ENCODE measurements at regions not wholly inside any gene's neighbourhood (a gene's known extent, or its start where the extent isn't known, plus 50 kb on each side); places are given as distances from the start of the nearest gene placed in this dataset.

DNA sequence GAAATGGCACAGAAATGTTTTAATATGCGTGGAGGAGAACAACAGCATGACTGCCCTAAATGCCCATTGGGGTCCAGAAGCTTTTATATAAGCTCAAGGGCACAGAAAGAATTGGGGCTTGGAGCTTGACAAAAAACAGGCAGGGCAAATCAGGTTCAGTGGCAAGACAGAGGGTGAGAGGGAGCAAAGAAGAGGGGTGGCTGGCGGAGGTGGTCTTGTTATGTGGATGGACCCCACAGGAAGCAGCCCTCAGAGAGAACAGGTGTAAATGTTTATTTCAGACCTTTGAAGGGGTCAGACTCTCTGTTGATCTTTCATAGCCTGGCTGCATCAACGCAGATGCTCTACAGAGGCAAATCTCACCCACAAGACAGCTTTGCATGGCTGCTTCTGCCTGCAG lies 213.1 kb upstream of the B3GAT1 start:
- DNase-seq (ENCODE audit: low read depth in 2 of 2), result no peak

DNA sequence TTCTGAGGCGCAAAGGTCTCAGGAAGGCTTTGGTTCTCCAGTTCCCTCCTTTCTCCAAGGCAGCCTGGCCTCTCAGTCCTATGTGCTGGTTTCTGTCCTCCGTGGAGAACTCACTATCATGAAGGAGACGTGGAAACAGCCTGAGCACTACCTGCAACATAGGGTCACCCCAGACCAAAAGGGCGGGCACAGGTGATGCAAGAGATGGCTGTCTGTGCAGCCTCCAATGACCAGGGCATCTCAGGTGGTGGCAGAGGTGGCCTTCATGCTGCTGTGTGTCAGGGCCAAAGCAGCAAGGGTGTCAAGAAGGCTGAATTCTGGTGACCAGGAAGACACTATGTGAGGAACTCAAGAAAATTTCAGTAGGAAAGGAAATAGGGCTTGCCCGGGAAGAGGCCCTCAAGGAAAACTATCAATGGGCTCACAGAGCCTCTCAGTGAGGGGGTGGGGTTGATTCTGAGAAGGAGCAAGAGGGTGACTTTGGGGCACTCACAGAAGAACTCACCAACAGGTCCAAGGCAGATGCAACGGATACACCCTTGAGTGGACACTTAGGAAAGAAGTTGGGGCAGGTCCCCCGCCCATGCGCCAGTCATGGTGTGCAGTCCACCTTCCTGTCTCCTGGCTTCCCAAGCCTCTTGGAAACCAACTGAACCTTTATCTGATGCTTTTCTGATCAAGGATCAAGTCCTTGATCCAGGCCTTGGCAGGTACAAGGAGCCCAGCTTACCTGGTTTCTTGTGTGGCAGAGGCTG lies 212.3 kb upstream of the B3GAT1 start:
- DNase-seq (ENCODE audit: low read depth in 2 of 2), result no peak

DNA sequence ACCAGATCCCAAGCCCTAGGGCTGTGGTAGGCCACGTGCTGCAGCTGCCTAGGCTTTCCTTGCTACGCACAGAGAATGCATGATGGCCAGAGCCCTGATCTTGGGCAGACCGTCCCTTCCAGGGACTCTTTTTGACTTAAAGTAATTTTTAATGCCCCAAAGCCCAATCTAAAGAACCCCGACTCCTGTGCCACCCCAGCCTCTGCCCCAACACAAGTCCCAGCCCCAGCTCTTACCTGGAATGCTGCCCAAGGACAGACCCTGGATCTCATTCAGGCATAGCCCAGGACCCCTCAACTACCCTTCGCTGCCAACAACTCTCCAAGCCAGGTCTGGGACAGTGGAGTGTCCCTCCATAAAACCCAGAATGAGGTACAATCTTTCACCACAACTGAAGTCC lies 211.7 kb upstream of the B3GAT1 start:
- DNase-seq (ENCODE audit: low read depth in 2 of 2), result no peak

DNA sequence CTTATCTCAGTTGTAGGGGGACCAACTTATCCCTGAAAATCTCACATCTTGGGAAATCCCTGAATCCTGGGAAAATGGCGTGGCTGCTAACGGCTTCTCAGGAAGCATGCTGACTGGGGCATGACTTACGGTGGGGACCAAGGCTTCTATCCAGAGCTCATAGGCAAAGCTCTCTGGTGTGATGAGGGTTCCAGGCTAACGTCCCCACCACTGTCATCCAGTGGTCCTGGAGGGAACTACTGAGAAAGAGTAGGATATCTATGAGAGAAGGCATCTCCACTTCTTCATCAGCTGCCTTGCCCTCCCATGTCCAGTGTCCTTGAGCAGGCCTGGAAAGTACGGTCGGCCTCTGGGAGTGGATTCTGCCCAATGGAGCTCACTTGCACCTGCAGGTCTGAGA lies 210.4 kb upstream of the B3GAT1 start:
- no peak for DNase-seq (ENCODE audit: low read depth in 2 of 2)

DNA sequence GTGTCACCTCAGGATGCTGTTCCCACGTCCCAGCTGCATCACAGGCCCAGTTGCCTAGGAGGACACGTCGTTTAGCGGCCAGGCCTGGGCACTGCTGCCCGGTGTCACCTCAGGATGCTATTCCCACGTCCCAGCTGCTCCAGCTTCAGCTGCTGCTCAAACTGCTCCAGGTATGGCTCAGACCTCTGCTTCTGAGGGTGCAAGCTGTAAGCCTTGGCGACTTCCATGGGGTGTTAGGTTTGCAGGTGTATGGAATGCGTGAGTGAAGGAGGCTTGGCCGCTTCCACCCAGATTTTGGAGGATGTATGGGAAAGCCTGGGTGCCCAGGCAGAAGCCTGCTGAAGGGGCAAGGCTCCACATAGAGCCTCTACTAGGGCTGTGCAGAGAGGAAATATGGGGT lies 205.3 kb upstream of the B3GAT1 start:
- DNase-seq (ENCODE audit: low read depth in 2 of 2), result no peak

DNA sequence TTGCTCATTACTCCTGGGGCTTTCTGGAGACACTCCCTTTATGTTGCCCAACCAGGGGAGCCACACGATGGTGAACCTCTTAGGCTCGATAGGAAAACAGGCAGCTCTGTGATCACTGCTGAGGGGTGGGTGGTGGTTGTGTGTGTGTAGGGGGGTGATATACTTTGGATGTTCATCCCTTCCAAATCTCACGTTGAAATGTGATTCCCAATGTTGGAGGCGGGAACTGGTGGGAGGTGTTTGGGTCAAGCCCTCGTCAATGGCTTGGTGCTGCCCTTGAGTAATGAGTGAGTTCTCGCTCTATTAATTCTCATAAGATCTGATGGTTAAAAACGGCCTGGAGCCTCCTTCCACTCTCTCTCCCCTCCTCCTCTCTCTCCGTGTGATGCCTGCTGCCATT lies 204.0 kb upstream of the B3GAT1 start:
- no peak for DNase-seq (ENCODE audit: low read depth in 2 of 2)

DNA sequence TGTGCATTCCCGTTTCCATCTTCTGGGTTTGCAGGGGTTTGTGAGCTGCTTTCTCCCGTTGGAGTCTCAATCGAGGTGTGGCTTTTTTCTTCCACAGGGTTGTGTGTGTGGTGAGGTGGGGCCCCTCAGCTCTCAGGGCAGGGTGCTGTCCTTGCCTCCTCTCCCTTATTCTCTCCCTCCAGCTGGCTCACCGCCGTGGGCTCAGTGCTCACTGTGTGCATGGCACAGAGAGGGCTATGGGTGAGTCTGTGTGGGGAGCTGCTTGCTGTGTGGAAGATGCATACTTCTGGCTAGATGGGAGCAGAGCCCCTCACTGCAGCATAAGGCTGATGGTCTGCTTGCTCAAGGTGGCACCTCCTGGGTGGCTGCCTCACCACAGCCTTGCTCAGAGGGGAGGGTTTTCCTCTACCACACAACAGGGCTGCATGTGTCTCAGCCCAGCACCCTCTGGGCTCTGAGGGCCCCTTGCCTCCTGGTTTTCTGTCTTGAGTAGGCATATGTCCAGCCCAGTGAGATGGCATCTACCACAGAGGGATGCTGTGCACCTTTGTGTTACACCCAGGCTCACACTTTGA lies 203.1 kb upstream of the B3GAT1 start:
- no peak for DNase-seq (ENCODE audit: low read depth in 2 of 2)

DNA sequence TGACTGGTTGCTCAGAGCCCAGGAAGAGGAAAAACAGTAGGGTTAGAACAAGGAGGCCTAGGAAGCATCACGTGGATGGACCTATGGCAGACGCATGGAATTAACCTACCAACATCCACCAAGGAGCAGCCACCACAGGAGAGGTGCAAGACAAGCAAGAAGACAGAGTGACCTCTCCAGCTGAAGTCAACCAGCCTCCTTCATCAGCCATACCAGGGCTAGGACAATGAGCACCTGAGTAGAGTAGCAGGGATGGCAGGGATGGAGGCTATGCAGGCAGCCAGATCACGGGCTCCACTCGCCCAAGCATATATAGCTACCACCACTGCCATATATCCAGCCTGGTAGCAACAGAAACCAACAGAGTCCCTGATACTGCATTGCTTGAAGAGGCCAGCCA lies 202.1 kb upstream of the B3GAT1 start:
- DNase-seq (ENCODE audit: low read depth in 2 of 2), result no peak

DNA sequence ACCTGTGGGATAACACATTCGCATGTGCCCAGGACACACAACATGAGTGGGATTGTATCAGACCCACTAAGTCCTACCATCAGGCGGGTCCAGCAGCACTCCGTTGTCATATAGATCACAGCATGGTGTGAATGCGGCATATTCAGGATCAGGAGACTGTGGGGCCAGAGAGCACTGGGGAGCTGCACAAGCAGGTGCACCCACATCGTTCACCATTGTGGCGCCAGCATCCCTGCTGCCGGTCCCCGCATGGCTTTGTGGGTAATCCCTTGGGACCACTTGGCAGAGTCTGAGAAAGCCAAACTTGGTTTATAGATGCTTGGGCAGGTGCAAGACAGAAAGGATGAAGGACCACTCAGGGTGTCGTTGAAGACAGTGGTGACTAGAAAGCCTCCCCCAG lies 201.6 kb upstream of the B3GAT1 start:
- DNase-seq (ENCODE audit: low read depth in 2 of 2), result no peak

DNA sequence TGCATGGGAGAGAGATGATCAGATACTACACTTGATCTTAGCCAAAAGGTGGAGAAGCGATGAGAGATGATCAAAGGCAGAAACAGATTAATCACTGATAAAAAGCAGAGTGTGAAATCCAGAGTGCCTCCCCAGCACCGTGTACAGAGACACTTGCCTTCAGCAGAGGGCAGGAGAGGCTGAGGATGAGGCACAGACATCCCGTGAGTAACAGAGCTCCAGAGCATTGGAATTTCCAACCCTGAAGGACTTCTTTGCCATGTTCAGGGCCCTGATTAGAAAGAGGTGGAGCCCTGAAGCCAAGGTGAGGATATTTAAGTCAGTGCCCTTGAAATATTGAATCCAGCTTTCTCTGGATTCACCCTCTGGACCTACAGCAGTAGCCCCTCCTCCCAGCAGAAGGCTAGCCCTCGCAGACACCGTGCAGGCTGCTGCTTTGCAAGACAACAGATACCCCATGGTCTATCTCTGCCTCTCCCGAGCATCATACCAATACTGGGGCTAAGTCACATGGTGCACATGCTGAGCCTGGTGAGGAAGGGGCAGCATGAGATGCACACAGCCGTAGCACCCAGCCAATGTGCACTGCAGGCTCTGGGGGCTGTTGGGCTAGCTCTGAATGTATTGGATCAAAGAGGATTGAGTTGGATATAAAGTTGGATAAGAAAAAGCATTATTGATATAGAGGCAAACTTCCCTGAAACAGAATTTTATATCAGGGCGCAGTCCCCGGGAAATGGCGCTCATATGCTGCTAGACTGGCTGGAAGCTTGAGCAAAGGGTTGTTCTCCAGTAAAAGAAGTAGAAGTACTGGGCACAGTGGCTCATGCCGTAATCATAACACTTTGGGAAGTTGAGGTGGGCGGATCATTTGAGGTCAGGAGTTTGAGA lies 200.3 kb upstream of the B3GAT1 start:
- no peak for DNase-seq (ENCODE audit: low read depth in 2 of 2)

DNA sequence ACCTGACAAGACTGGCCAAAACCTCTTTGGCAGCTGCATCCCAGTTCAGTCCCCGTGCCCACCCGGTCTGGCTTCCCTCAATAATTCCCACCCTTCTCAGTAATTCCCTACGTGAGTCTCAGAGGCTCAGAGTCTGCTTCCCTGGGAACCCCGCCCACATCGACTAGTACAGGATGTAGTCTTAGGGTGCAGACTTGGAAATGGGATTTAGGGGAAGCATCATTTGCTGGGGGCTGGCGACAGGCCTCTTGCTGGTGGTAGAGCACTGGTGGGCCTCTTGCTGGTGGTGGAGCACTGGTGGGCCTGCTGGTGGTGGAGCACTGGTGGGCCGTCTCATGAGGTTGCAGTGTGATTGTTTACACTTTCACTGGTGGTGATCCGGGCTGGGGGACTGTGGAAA lies 199.5 kb upstream of the B3GAT1 start:
- DNase-seq (ENCODE audit: low read depth in 2 of 2), result no peak

DNA sequence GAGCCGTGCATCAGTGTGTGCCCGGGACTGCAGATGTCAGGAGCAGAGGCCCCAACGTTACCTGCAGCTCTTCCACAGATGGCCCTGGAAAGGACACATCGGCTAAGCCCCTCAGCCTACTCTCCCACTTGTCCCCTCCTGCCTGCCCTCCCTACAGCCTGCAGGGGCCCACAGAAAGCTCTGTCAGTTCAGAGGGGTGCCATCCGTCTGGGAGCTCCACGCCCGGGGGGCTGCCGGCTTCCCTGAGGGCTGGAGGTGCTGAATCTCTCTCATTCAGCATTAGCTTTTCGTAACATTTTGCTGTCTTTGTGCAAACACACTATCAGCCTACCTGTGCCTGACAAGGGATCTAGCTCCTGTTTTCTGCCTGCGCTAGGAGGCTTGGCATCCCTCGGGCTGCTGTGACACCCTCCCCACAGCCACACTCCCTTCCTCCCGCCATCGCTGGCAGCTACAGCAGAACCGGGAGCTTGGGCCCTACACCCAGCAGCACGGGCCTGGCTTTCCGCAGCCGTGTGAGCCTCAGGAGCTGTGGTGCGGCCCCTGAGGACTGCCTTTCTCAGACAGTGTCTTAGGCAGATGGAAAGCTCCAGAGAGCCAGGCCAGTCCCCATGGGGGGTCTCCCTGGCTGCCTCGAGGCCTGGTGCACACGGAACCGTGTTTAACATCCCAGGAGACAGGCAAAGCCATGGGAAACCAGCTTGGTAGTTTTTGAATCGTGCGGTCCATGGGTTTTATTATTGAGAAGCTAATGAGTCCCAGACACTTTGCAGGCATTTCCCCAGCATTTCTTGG lies 198.3 kb upstream of the B3GAT1 start:
- no peak for DNase-seq (ENCODE audit: low read depth in 2 of 2)

DNA sequence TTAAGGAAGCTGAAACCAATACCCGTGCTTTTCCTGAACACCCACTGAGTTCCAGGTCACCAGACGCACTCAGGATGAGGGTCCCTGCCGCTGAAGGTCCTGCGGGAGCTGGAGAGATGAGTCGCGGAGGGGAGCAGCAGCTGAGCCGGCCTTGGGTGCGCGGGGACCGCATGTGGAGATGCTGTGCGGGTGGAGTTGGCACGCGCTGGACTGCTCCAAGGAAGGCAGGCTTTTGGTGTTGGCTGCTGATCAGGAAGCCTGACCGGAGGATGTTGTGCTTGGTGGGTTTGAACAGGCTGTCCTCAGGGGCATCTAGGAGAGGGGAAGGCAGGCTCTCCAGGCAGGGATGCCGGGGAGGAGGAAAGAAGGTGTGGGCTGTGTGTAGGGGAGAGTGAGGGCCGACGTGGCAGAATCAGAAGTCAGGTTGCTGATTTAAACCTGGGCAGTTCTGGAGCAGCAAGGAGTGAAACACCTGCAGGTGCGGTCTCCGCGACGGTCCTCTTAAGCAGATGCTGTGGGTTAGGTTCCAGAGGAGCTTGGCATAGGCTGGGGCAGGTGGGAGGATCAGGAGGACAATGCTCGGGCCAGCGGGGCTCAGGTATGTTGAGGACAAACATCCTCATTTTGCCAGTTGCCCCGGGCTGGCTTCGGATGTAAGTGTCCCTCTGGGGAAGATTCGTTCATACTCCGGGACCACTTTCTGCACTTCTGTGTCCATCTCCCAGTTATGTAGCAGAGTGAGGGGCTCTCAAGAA lies 197.5 kb upstream of the B3GAT1 start:
- no peak for DNase-seq (ENCODE audit: low read depth in 2 of 2)

DNA sequence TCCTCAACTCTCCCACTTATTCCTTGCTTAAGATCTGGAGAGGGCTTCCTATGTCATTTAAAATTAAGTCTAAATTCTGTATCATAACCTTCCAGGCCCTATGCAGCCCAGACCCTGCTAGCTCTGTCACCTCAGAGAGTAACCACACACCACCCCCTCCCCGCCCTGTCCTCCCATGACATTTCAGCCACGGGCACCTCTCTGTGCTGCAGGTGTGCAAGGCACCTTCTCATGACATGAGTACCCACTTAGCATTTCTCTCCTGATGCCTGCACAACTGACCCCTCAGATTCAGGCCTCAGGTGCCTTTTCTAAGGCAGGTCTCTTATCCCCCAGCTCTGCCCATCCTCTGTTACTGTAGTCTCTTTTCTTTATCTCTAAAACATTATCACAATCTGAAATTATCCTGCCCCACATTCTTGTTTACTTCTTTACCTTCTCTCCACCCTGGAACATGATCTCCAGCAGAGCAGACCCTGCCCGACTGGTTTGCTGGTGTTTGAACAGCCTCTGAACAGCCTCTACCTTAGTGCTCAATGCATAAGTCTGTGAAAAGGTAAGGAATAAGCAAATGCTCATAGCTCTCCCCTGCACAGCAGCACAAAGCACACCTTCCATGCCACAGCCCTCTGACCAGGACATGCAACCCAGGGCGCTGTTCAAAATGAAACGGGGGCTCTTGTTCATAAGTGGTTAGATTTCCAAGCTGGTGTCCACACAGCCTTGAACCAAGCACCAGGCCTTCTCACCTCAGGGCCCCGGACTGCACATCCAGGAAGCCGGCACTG lies 196.1 kb upstream of the B3GAT1 start:
- no peak for DNase-seq (ENCODE audit: low read depth in 2 of 2)

DNA sequence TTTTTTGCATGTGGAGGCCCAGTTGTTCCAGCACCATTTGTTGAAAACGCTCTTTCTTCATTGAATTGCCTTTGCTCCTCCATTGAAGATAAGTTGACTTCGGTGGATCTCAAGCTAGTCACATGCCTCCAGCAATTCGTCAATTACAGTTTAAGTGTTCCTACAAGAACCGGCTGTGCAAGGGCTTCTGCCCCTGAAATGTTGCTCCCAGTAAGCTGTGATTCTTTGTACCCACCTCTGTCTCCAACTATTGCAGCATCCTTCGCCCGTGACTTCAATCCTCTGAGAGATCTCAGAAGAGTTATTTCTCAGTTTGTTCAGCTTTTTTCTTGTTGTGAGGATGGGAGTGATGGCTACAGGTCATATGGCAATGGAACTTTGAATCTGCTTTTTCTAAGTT lies 194.2 kb upstream of the B3GAT1 start:
- no peak for DNase-seq (ENCODE audit: low read depth in 2 of 2)

DNA sequence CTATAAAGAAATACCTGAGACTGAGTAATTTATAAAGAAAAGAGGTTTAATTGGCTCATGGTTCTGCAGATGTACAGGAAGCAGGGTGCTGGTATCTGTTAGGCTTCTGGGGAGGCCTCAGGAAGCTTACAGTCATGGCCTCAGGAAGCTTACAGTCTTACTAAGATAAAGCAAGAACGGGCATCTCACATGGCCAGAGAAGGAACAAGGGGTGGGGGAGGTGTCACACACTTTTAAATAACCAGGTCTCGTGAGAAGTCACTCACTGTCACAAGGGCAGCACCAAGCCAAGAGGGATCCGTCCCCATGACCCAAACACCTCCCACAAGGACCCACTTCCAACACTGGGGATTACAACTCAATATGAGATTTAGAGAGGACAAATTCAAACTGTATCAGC lies 192.8 kb upstream of the B3GAT1 start:
- DNase-seq (ENCODE audit: low read depth in 2 of 2), result no peak

DNA sequence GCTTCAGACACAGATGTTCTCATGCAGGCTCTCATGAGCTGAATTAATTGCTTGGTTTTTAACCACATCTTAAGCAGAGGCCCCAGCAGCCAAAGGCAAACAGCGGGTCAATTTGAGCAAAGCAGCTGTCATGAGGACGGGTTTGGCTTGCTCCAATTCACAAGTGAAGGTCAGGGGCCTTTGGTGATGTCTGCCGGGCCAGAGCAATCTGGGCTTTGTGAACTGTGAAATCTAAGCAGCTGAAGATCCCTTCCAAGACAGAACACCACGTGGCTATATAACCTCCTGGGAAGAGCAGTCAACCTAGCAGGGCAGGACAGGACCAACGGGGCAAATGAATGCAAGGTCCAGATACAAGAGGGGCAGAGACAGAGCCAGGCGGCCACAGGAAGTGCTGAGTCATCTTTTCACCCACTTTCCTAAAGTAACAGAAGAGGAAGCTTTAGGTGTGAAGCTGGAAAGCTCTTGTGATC lies 187.3 kb upstream of the B3GAT1 start:
- no peak for DNase-seq (ENCODE audit: low read depth in 2 of 2)

DNA sequence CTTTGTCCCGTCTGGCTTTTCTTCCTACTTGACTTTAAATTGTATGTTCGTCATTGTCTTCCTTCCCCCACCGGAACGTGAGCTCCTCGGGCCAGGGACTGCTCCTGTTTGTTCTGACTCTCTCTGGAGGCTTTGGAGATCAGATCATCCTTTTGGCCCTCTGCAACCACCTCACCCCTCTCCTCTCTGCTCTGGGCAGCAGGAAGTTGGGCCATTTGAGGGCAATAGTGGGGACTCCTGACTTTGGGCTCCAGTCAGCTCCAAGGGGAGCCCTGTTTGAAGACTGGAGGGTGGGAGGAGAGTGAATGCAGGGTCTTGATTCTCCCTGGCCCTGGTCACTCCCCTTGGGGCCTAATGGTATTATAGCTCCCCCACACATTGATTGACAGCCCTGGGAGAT lies 186.3 kb upstream of the B3GAT1 start:
- no peak for DNase-seq (ENCODE audit: low read depth in 2 of 2)

DNA sequence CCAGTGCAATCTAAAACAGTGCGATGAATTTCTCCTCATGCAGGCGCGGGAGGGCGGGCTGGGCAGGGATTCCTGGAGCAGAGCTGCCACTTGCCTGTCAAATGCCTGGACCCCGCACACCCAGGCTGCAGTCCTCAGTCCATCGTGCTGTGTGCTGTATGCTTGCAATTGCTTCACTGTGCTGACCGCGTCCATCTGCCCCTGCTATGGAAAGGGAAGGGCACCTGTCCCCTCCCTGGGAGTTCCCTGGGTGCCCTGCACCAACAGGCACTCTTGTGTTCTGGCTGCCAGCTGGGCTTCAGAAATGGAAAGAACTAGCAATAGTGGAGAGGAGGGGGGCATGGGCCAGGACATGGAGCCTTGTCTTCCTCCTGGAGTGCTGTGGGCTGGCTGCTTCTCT lies 185.4 kb upstream of the B3GAT1 start:
- no peak for DNase-seq (ENCODE audit: low read depth in 2 of 2)

DNA sequence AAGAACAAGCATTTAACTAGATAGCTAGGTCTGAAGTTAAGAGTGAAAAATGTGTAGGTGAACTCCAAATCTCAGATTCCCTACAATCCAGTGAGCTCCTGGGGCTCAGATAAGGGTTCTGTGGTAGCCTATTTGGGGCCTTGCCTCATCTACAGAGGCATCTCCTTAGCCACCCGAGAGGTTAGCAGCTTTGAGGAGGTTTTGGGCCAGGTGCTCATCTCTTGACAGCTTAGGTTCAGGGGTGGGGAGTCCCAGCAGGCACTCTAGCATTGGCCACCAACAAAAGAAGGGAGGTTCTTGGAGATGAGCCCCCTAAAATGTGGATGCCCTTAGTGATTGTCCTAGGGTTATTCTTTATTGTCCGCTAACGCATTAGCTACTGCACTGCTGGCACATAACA lies 184.4 kb upstream of the B3GAT1 start:
- DNase-seq (ENCODE audit: low read depth in 2 of 2), result no peak
